ENCODE measurements at regions not wholly inside any gene's neighbourhood (a gene's known extent, or its start where the extent isn't known, plus 50 kb on each side); places are given as distances from the start of the nearest gene placed in this dataset.

DNA sequence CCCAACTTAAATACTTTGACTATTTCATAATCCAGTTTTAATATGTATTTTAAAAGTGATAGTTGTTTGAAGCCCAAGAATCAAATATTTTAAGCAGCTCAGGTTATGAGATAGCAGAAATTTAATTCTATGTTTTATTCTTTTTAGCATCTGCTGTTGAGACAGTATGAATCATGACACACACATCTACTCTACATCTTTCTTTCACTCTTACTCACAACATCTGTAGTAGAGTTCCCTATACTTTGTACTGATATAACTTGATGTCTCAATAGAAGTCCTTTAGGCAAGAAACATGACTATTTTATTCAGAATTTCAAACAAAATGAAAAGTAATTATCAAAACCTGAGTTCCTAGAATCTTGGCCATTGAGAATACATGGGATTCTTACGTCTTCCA is 187.9 kb upstream of the GNPDA2 start:
- H3K4me1 ChIP-seq, result no peaks in the 10 kb centered on the region
- WGBS, 2 donors (ENCODE audit: low coverage in 1 of 2), result 82 to 100% methylated on average over 1 of the region's 1 CpG
- no peaks in the 10 kb centered on the region for H3K27me3 ChIP-seq
- no peak for TF ChIP-seq EP300 (IDR thresholded peaks at IDR 0.05)
- TF ChIP-seq POLR2A (IDR thresholded peaks at IDR 0.05), result no peak
- TF ChIP-seq, protein P1, sequence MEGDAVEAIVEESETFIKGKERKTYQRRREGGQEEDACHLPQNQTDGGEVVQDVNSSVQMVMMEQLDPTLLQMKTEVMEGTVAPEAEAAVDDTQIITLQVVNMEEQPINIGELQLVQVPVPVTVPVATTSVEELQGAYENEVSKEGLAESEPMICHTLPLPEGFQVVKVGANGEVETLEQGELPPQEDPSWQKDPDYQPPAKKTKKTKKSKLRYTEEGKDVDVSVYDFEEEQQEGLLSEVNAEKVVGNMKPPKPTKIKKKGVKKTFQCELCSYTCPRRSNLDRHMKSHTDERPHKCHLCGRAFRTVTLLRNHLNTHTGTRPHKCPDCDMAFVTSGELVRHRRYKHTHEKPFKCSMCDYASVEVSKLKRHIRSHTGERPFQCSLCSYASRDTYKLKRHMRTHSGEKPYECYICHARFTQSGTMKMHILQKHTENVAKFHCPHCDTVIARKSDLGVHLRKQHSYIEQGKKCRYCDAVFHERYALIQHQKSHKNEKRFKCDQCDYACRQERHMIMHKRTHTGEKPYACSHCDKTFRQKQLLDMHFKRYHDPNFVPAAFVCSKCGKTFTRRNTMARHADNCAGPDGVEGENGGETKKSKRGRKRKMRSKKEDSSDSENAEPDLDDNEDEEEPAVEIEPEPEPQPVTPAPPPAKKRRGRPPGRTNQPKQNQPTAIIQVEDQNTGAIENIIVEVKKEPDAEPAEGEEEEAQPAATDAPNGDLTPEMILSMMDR (IDR thresholded peaks at IDR 0.05), result no peak
- TF ChIP-seq POLR2AphosphoS5 (IDR thresholded peaks at IDR 0.05), result no peak
- no peak for ATAC-seq
- no peak overlapping the region for H3K4me3 ChIP-seq
- no peaks in the 10 kb centered on the region for H3K9me3 ChIP-seq
- no peak overlapping the region for H3K27ac ChIP-seq
- H3K36me3 ChIP-seq, result no peaks in the 10 kb centered on the region

- ATAC-seq, result no peak
- no peaks in the 10 kb centered on the region for H3K36me3 ChIP-seq
- H3K4me3 ChIP-seq, result no peak overlapping the region
- WGBS, 2 donors (ENCODE audit: low coverage in 1 of 2), result 43 to 55% methylated on average over 3 of the region's 3 CpGs
- no peak overlapping the region for H3K27ac ChIP-seq
- no peaks in the 10 kb centered on the region for H3K9me3 ChIP-seq
- TF ChIP-seq POLR2A (IDR thresholded peaks at IDR 0.05) (no peak), POLR2AphosphoS5 (IDR thresholded peaks at IDR 0.05) (no peak), EP300 (IDR thresholded peaks at IDR 0.05) (no peak)
- TF ChIP-seq, protein P1 (IDR thresholded peaks at IDR 0.05), result no peak
- H3K27me3 ChIP-seq, result no peaks in the 10 kb centered on the region
- no peaks in the 10 kb centered on the region for H3K4me1 ChIP-seq
Measured at GRCh38 chr4:44912980-44913379, 186.6 kb upstream of the GNPDA2 start.

DNA sequence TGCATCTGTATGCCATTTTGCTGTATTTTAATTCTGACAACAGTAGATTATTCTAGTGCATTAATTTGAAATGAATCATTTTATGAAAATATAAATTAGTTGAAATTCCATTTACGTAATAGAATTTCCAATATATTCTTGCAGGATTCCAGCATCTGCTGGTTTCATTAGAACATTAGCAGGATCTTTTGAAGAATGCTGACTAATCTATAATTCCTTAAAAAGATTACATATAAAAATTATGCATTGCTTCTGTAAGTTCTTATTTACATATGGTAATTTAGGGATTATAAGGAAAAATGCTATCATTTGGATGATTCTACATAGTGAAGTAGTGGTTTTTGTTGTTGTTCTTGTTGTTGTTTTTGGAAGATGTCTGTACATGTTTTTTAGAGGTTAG is 182.2 kb upstream of the GNPDA2 start:
- TF ChIP-seq POLR2AphosphoS5 (IDR thresholded peaks at IDR 0.05), result no peak
- TF ChIP-seq POLR2A (IDR thresholded peaks at IDR 0.05), result no peak
- TF ChIP-seq EP300 (IDR thresholded peaks at IDR 0.05), result no peak
- TF ChIP-seq, protein P1 (IDR thresholded peaks at IDR 0.05), result no peak
- H3K27me3 ChIP-seq, result no peaks in the 10 kb centered on the region
- H3K36me3 ChIP-seq, result no peaks in the 10 kb centered on the region
- H3K9me3 ChIP-seq, result no peaks in the 10 kb centered on the region
- no peak for ATAC-seq
- H3K27ac ChIP-seq, result no peak overlapping the region
- no peak overlapping the region for H3K4me3 ChIP-seq
- H3K4me1 ChIP-seq, result no peaks in the 10 kb centered on the region
- WGBS, 2 donors (ENCODE audit: low coverage in 1 of 2), result 69 to 86% methylated on average over 1 of the region's 1 CpG

GRCh38 chr4:44872246-44872645 is 145.9 kb upstream of the GNPDA2 start:
- Histone ChIP-seq H3K27me3 (no peaks in the 10 kb centered on the region), H3K4me1 (peaks cover 0 to 20% (median 5%) of the 10 kb centered on the region in 3 donors), H3K4me3 (no peak overlapping the region), H3K36me3 (no peaks in the 10 kb centered on the region), H3K27ac (no peak overlapping the region), H3K9me3 (no peaks in the 10 kb centered on the region)
- no peak for ATAC-seq
- no peak for TF ChIP-seq POLR2AphosphoS5 (IDR thresholded peaks at IDR 0.05)
- TF ChIP-seq POLR2A (IDR thresholded peaks at IDR 0.05), result no peak
- TF ChIP-seq, protein P1 (IDR thresholded peaks at IDR 0.05), result no peak
- TF ChIP-seq EP300 (IDR thresholded peaks at IDR 0.05), result no peak

GRCh38 chr4:44871133-44871532 is 144.8 kb upstream of the GNPDA2 start:
- Histone ChIP-seq H3K27ac (no peak overlapping the region), H3K27me3 (no peaks in the 10 kb centered on the region), H3K36me3 (no peaks in the 10 kb centered on the region), H3K4me1 (peaks cover 0 to 9% (median 0%) of the 10 kb centered on the region in 3 donors), H3K9me3 (no peaks in the 10 kb centered on the region), H3K4me3 (no peak overlapping the region)
- WGBS, 2 donors (ENCODE audit: low coverage in 1 of 2), result 80% methylated on average over 4 of the region's 4 CpGs
- no peak for ATAC-seq
- TF ChIP-seq, protein P1 (IDR thresholded peaks at IDR 0.05), result no peak
- TF ChIP-seq POLR2AphosphoS5 (IDR thresholded peaks at IDR 0.05) (no peak), POLR2A (IDR thresholded peaks at IDR 0.05) (no peak), EP300 (IDR thresholded peaks at IDR 0.05) (no peak)
